PC-9 (cell line): ENCODE measurements at regions not wholly inside any gene's neighbourhood (a gene's known extent, or its start where the extent isn't known, plus 50 kb on each side); places are given as distances from the start of the nearest gene placed in this dataset.

Source experiments
- CTCF ChIP-seq: fragments of 200-600 bp; sonication (generic); conservative IDR thresholded peaks from 2 replicates; pipeline ENCODE4 v1.6.1; 2017; ENCODE audit warnings: mixed run types, antibody characterized with exemption, mild to moderate bottlenecking, moderate library complexity
- EZH2 ChIP-seq: fragments of 200-600 bp; sonication (generic); IDR thresholded peaks from 2 replicates; pipeline ENCODE4 v1.8.0; 2017; ENCODE audit warnings: antibody characterized with exemption, low read depth

GRCh38 chr7:3215624-3216585 lies 85.1 kb upstream of the SDK1 start:
- no peak for TF ChIP-seq CTCF
- no peak for TF ChIP-seq EZH2
